GM23248 (cell line): ENCODE measurements at regions not wholly inside any gene's neighbourhood (a gene's known extent, or its start where the extent isn't known, plus 50 kb on each side); places are given as distances from the start of the nearest gene placed in this dataset.

ENCODE experiments used
- EZH2 ChIP-seq: fragments of 200-600 bp; sonication (generic); IDR thresholded peaks from 2 replicates; pipeline ENCODE4 v1.6.1; 2018; ENCODE audit warnings: antibody characterized with exemption, mild to moderate bottlenecking; ENCODE audit not compliant: insufficient read depth, poor library complexity, severe bottlenecking
- EZH2phosphoT487 ChIP-seq: fragments of 200-600 bp; sonication (generic); IDR thresholded peaks from 2 replicates; pipeline ENCODE4 v1.6.1; 2018; ENCODE audit warnings: antibody characterized with exemption, moderate library complexity, mild to moderate bottlenecking, low read depth; ENCODE audit not compliant: insufficient read depth

DNA sequence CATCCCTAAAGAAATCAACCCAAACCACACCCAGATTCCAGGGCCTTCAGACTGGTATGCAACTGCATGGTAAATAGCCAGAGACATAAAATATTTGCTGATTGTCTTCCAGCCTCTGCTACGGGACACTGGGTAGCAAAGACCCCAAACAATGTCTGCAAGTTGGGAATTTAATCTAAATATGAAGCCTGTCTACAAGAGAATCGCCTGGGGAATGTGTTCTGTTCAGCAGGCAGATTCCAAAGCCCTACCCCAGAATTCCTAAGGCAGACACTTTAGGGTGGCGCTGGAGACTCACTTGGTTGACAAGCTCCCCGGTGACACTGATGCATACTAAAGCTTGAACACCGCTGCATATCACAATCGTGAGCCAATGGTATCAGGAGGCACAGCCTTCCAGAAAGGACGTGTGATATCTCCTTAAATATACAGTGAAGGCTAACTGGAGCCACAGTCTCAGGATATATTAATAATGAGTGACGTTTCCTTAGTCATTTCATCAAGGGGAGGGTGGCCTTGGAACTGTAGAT, 684.1 kb downstream of the NTRK3 start:
- TF ChIP-seq EZH2phosphoT487 (no peak), EZH2 (no peak)
